HepG2 (cell line): ENCODE measurements at regions not wholly inside any gene's neighbourhood (a gene's known extent, or its start where the extent isn't known, plus 50 kb on each side); places are given as distances from the start of the nearest gene placed in this dataset.

Source experiments
- ARHGAP35 ChIP-seq: sonication (generic); formaldehyde crosslinking; IDR thresholded peaks from 2 replicates; pipeline ENCODE4 v1.9.0; 2022; ENCODE audit warnings: mild to moderate bottlenecking, inconsistent platforms, moderate library complexity, missing genetic modification reagents, borderline replicate concordance
- CEBPZ ChIP-seq: IDR thresholded peaks from 2 replicates; pipeline ENCODE4 v1.6.1; 2012; ENCODE audit warnings: low read length, improper control_type of control experiment
- FOSL1 ChIP-seq: sonication (generic); formaldehyde crosslinking; IDR thresholded peaks from 2 replicates; pipeline ENCODE4 v1.9.0; 2021; ENCODE audit warnings: missing genetic modification reagents, borderline replicate concordance
- NR2C2 ChIP-seq: sonication (generic); formaldehyde crosslinking; IDR thresholded peaks from 2 replicates; pipeline ENCODE4 v1.4.0; 2020; ENCODE audit warnings: missing genetic modification reagents, mild to moderate bottlenecking, moderate library complexity, borderline replicate concordance
- PAF1 ChIP-seq: IDR thresholded peaks from 2 replicates; pipeline ENCODE4 v1.6.1; 2016; ENCODE audit warnings: missing genetic modification reagents, missing compliant biosample characterization
- PRPF4 ChIP-seq: fragments of 200-400 bp; formaldehyde crosslinking; IDR thresholded peaks from 2 replicates; pipeline ENCODE4 v1.6.1; 2016; ENCODE audit warnings: low read length, low read depth; ENCODE audit not compliant: poor library complexity, severe bottlenecking
- TAF1 ChIP-seq: sonication (generic); formaldehyde crosslinking; IDR thresholded peaks from 2 replicates; pipeline ENCODE4 v1.4.0; 2020; ENCODE audit warnings: missing genetic modification reagents
- TCF7 ChIP-seq: sonication (generic); IDR thresholded peaks from 2 replicates; pipeline ENCODE4 v1.6.1; 2016; ENCODE audit warnings: antibody characterized with exemption, low read depth
- U2AF2 ChIP-seq: fragments of 200-400 bp; formaldehyde crosslinking; IDR thresholded peaks from 2 replicates; pipeline ENCODE4 v1.6.1; 2017; ENCODE audit warnings: low read depth, mild to moderate bottlenecking, low read length
- ZBTB46 ChIP-seq: sonication (generic); formaldehyde crosslinking; IDR thresholded peaks from 2 replicates; pipeline ENCODE4 v1.4.0; 2020; ENCODE audit warnings: mild to moderate bottlenecking, missing genetic modification reagents, borderline replicate concordance
- ZNF17 ChIP-seq: sonication (generic); formaldehyde crosslinking; IDR thresholded peaks from 2 replicates; pipeline ENCODE4 v1.5.0; 2020; ENCODE audit warnings: mild to moderate bottlenecking, missing genetic modification reagents
- TF ChIP-seq, protein P1 (sequence below): sonication (generic); formaldehyde crosslinking; IDR thresholded peaks from 2 replicates; pipeline ENCODE4 v1.4.0; 2020; ENCODE audit warnings: low read depth, missing genetic modification reagents
- TF ChIP-seq, protein P2 (sequence below), 2 experiments: sonication (generic) in 1 of 2; formaldehyde crosslinking in 1 of 2; IDR thresholded peaks; 2 replicates each; pipeline versions ENCODE4 v1.5.1 to v1.6.1; 2011 to 2020; ENCODE audit warnings: borderline replicate concordance in 1 of 2, low read depth in 1 of 2, low read length in 1 of 2, mild to moderate bottlenecking in 1 of 2, missing genetic modification reagents in 1 of 2, moderate library complexity in 1 of 2
- TF ChIP-seq, protein P3 (sequence below): IDR thresholded peaks from 2 replicates; pipeline ENCODE4 v1.6.1; 2016; ENCODE audit warnings: missing genetic modification reagents, missing compliant biosample characterization

DNA sequence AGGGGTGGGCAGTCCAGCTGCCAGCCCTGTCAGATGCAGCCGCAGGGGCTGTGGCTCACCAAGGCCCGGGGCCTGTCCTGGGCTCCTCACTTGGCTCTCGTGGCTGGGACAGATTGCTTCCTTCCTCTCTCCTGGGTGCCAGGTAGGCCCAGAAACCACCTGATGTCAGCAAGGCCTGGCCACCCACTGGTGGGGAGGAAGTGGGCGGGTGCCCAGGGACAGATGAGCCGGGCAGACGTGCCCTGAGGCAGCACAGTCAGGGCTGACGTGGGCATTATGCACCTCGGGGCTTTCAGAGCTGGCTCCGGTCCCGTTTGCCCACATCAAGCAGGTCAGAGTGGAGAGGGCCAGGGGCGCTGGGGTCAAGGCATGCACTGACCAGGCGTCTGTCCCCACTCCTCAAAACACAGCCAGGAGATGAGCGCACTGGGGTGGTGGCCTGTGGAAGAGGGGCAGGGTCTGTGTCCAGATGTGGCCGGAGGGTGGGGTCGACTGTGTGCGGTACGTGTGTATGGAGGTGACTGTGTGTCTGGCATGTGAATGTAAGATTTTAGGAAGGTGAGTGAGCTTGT is 133.2 kb upstream of the PTPN1 start:
- TF ChIP-seq PAF1, result no peak
- TF ChIP-seq, protein P1, sequence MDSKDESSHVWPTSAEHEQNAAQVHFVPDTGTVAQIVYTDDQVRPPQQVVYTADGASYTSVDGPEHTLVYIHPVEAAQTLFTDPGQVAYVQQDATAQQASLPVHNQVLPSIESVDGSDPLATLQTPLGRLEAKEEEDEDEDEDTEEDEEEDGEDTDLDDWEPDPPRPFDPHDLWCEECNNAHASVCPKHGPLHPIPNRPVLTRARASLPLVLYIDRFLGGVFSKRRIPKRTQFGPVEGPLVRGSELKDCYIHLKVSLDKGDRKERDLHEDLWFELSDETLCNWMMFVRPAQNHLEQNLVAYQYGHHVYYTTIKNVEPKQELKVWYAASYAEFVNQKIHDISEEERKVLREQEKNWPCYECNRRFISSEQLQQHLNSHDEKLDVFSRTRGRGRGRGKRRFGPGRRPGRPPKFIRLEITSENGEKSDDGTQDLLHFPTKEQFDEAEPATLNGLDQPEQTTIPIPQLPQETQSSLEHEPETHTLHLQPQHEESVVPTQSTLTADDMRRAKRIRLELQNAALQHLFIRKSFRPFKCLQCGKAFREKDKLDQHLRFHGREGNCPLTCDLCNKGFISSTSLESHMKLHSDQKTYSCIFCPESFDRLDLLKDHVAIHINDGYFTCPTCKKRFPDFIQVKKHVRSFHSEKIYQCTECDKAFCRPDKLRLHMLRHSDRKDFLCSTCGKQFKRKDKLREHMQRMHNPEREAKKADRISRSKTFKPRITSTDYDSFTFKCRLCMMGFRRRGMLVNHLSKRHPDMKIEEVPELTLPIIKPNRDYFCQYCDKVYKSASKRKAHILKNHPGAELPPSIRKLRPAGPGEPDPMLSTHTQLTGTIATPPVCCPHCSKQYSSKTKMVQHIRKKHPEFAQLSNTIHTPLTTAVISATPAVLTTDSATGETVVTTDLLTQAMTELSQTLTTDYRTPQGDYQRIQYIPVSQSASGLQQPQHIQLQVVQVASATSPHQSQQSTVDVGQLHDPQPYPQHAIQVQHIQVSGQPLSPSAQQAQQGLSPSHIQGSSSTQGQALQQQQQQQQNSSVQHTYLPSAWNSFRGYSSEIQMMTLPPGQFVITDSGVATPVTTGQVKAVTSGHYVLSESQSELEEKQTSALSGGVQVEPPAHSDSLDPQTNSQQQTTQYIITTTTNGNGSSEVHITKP (CRISPR knock-in tag), result no peak
- no peak for TF ChIP-seq ARHGAP35 (CRISPR knock-in tag)
- no peak for TF ChIP-seq ZBTB46 (CRISPR knock-in tag)
- TF ChIP-seq PRPF4, result no peak
- TF ChIP-seq FOSL1 (CRISPR knock-in tag), result no peak
- no peak for TF ChIP-seq NR2C2 (CRISPR knock-in tag)
- TF ChIP-seq TCF7, result no peak
- no peak for TF ChIP-seq ZNF17 (CRISPR knock-in tag)
- TF ChIP-seq, protein P2, sequence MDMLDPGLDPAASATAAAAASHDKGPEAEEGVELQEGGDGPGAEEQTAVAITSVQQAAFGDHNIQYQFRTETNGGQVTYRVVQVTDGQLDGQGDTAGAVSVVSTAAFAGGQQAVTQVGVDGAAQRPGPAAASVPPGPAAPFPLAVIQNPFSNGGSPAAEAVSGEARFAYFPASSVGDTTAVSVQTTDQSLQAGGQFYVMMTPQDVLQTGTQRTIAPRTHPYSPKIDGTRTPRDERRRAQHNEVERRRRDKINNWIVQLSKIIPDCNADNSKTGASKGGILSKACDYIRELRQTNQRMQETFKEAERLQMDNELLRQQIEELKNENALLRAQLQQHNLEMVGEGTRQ (IDR thresholded peaks at IDR 0.05; ENCODE audit: low read depth, low read length), result no peak
- TF ChIP-seq, protein P2 (CRISPR knock-in tag; IDR thresholded peaks at IDR 0.05; ENCODE audit: borderline replicate concordance), result no peak
- TF ChIP-seq TAF1, result no peak
- TF ChIP-seq, protein P3, sequence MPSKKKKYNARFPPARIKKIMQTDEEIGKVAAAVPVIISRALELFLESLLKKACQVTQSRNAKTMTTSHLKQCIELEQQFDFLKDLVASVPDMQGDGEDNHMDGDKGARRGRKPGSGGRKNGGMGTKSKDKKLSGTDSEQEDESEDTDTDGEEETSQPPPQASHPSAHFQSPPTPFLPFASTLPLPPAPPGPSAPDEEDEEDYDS (CRISPR knock-in tag), result no peak
- no peak for TF ChIP-seq U2AF2
- TF ChIP-seq CEBPZ, result no peak
